GM12878 (cell line): ENCODE measurements at regions not wholly inside any gene's neighbourhood (a gene's known extent, or its start where the extent isn't known, plus 50 kb on each side); places are given as distances from the start of the nearest gene placed in this dataset.

Source experiments
- ATAC-seq: fragments of 200-7000 bp; cut with Tn5 transposase; 3 replicates; pipeline ENCODE4 v1.9.1; 2020; ENCODE audit warnings: mild to moderate bottlenecking, moderate library complexity
- BruUV-seq: library from RNA; stranded (reverse); fragments of 400-500 nt; replicated peaks from 2 replicates; lab custom pipeline; 2021; lab: Mats Ljungman, UMichigan
- CTCF ChIA-PET: fragments of 300-600 bp; sonication (Branson Sonifier 250); formaldehyde crosslinking; extraction: SDS; loops from one replicate; lab custom pipeline; 2021; ENCODE audit warnings: inconsistent platforms; lab: Yijun Ruan, JAX
- POLR2A ChIA-PET: fragments of 350-600 bp; formaldehyde crosslinking; extraction: SDS; loops from one replicate; lab custom pipeline; 2021; ENCODE audit warnings: inconsistent platforms; lab: Charles Lee
- RAD21 ChIA-PET: fragments of 300-600 bp; sonication (Branson Sonifier 250); formaldehyde crosslinking; loops from one replicate; lab custom pipeline; 2023; ENCODE audit warnings: antibody characterized with exemption; ENCODE audit not compliant: unreplicated experiment; lab: Charles Lee
- SMC1A ChIA-PET: fragments of 300-600 bp; sonication (Branson Sonifier 250); formaldehyde crosslinking; loops from one replicate; lab custom pipeline; 2023; ENCODE audit not compliant: unreplicated experiment, uncharacterized antibody; lab: Charles Lee
- DNase-seq: peaks from one replicate; pipeline ENCODE4 v3.0.0-alpha.2; 2011; ENCODE audit warnings: low read depth, low spot score
- FAIRE-seq: peaks from 3 replicates; lab custom pipeline; 2011; peaks lifted over from hg19 to GRCh38; lab: Jason Lieb, UNC
- H2AFZ ChIP-seq: 2 replicates; pipeline ENCODE4 v1.6.0; 2011; ENCODE audit warnings: low read depth, low read length, control low read depth; ENCODE audit not compliant: control insufficient read depth
- H3K27ac ChIP-seq: 2 replicates; pipeline ENCODE4 v1.5.1; 2011; ENCODE audit warnings: control low read depth; ENCODE audit not compliant: control insufficient read depth, insufficient read depth
- H3K27me3 ChIP-seq, 2 experiments: replicated peaks in 1 of 2; 2 replicates each; pipeline versions ENCODE4 v1.6.0 to v1.6.1; 2011; ENCODE audit warnings: low read length in 1 of 2; ENCODE audit not compliant: control insufficient read depth in 2 of 2, insufficient read depth in 2 of 2
- H3K36me3 ChIP-seq, 2 experiments: 2 replicates each; pipeline ENCODE4 v1.5.1; 2011; ENCODE audit warnings: low read length in 1 of 2; ENCODE audit not compliant: control insufficient read depth in 2 of 2, insufficient read depth in 2 of 2
- H3K4me1 ChIP-seq: 2 replicates; pipeline ENCODE4 v1.6.1; 2011; ENCODE audit warnings: mild to moderate bottlenecking, low read length, moderate library complexity, mixed read lengths; ENCODE audit not compliant: control insufficient read depth, insufficient read depth
- H3K4me2 ChIP-seq: 2 replicates; pipeline ENCODE4 v1.6.0; 2011; ENCODE audit warnings: control low read depth; ENCODE audit not compliant: control insufficient read depth, insufficient read depth
- H3K4me3 ChIP-seq: fragments of 200-600 bp; sonication (generic); 2 replicates; pipeline ENCODE4 v1.5.1; 2016
- H3K79me2 ChIP-seq: 2 replicates; pipeline ENCODE4 v1.6.0; 2011; ENCODE audit warnings: low read length; ENCODE audit not compliant: control insufficient read depth, insufficient read depth
- H3K9ac ChIP-seq: 2 replicates; pipeline ENCODE4 v1.8.0; 2011; ENCODE audit warnings: low read length, control low read depth, mixed read lengths; ENCODE audit not compliant: control insufficient read depth, insufficient read depth
- H3K9me3 ChIP-seq: replicated peaks from 3 replicates; pipeline ENCODE4 v1.5.1; 2011; ENCODE audit warnings: mild to moderate bottlenecking, low read length; ENCODE audit not compliant: control insufficient read depth, insufficient read depth
- H4K20me1 ChIP-seq: 2 replicates; pipeline ENCODE4 v1.6.0; 2011; ENCODE audit not compliant: control insufficient read depth, insufficient read depth
- ASH2L ChIP-seq: fragments of 300-600, 200-600 bp; sonication (generic); IDR thresholded peaks from 2 replicates; pipeline ENCODE4 v1.6.1; 2017; ENCODE audit warnings: low read depth, mild to moderate bottlenecking, borderline replicate concordance
- BACH1 ChIP-seq: fragments of 450-650 bp; IDR thresholded peaks from 2 replicates; pipeline ENCODE4 v1.6.1; 2017; ENCODE audit warnings: mild to moderate bottlenecking, borderline replicate concordance
- CREM ChIP-seq: IDR thresholded peaks from 2 replicates; pipeline ENCODE4 v1.6.1; 2014; ENCODE audit warnings: antibody characterized with exemption, low read depth
- NFXL1 ChIP-seq: fragments of 450-650 bp; IDR thresholded peaks from 2 replicates; pipeline ENCODE4 v1.6.1; 2017; ENCODE audit warnings: antibody characterized with exemption, mild to moderate bottlenecking, borderline replicate concordance
- PML ChIP-seq: IDR thresholded peaks from 2 replicates; pipeline ENCODE4 v1.6.1; 2012; ENCODE audit warnings: low read length, inconsistent platforms
- POU2F2 ChIP-seq: IDR thresholded peaks from 3 replicates; pipeline ENCODE4 v1.6.1; 2011; ENCODE audit warnings: low read depth, mild to moderate bottlenecking, low read length, borderline replicate concordance
- SMARCA5 ChIP-seq: fragments of 450-650 bp; IDR thresholded peaks from 2 replicates; pipeline ENCODE4 v1.6.1; 2017; ENCODE audit warnings: mild to moderate bottlenecking
- SP1 ChIP-seq: IDR thresholded peaks from one replicate; pipeline ENCODE4 v1.6.1; 2011; ENCODE audit warnings: low read depth, low read length
- SPI1 ChIP-seq: IDR thresholded peaks from 2 replicates; pipeline ENCODE4 v1.6.1; 2011; ENCODE audit warnings: low read depth, mild to moderate bottlenecking, low read length, moderate library complexity, borderline replicate concordance; ENCODE audit not compliant: insufficient read depth
- ZNF217 ChIP-seq: fragments of 450-650 bp; IDR thresholded peaks from 2 replicates; pipeline ENCODE4 v1.6.1; 2017; ENCODE audit warnings: antibody characterized with exemption, mild to moderate bottlenecking
- WGBS: methylation state at CpG from one replicate; pipeline ENCODE4 v1.1.6; 2016; ENCODE audit warnings: low lambda C conversion rate; ENCODE audit not compliant: insufficient replicate concordance, insufficient coverage; ENCODE audit errors: missing lambda C conversion rate; 5-methylcytosine and 5-hydroxymethylcytosine counted together
- in situ Hi-C: fragments of 300-500 bp; cut with MboI; formaldehyde crosslinking; loops from 9 replicates; pipeline ENCODE4 v1.14.3; 2018; ENCODE audit warnings: mixed read lengths
- intact Hi-C: fragments of 100-400 bp; cut with micrococcal nuclease; formaldehyde crosslinking; loops from one replicate; pipeline ENCODE4 v1.14.2; 2022; ENCODE audit not compliant: unreplicated experiment
- TF ChIP-seq, protein P1 (sequence below): fragments of 450-650 bp; IDR thresholded peaks from 2 replicates; pipeline ENCODE4 v1.6.1; 2017; ENCODE audit warnings: mild to moderate bottlenecking
- TF ChIP-seq, protein P2 (sequence below): fragments of 450-650 bp; IDR thresholded peaks from 2 replicates; pipeline ENCODE4 v1.6.1; 2018; ENCODE audit warnings: mild to moderate bottlenecking, low read depth, moderate library complexity; ENCODE audit not compliant: partially characterized antibody
- TF ChIP-seq, protein P3 (sequence below): fragments of 450-650 bp; formaldehyde crosslinking; IDR thresholded peaks from 2 replicates; pipeline ENCODE4 v1.5.0; 2022; ENCODE audit warnings: mild to moderate bottlenecking, missing genetic modification characterization

- TF ChIP-seq, protein P1, sequence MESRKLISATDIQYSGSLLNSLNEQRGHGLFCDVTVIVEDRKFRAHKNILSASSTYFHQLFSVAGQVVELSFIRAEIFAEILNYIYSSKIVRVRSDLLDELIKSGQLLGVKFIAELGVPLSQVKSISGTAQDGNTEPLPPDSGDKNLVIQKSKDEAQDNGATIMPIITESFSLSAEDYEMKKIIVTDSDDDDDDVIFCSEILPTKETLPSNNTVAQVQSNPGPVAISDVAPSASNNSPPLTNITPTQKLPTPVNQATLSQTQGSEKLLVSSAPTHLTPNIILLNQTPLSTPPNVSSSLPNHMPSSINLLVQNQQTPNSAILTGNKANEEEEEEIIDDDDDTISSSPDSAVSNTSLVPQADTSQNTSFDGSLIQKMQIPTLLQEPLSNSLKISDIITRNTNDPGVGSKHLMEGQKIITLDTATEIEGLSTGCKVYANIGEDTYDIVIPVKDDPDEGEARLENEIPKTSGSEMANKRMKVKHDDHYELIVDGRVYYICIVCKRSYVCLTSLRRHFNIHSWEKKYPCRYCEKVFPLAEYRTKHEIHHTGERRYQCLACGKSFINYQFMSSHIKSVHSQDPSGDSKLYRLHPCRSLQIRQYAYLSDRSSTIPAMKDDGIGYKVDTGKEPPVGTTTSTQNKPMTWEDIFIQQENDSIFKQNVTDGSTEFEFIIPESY: no peak
- TF ChIP-seq ZNF217: no peak
These were observed 396.8 kb upstream of the RASGRP1 start (continued) for GRCh38 chr15:38961456-38961855.

GRCh38 chr15:38961931-38962330 is 397.3 kb upstream of the RASGRP1 start:
- no peaks in the 10 kb centered on the region for H3K9me3 ChIP-seq
- H3K79me2 ChIP-seq: no peaks in the 10 kb centered on the region
- no peak for DNase-seq
- no peak overlapping the region for H3K9ac ChIP-seq
- intact Hi-C loops (no loop called here), in situ Hi-C loops (no loop called here)
- 64% methylated on average over 2 of the region's 2 CpGs for WGBS
- ChIA-PET RAD21 (no interaction called here), CTCF (no interaction called here), SMC1A (no interaction called here), POLR2A (no interaction called here)
- no peak overlapping the region for H3K4me3 ChIP-seq
- no peaks in the 10 kb centered on the region for H3K27me3 ChIP-seq
- no peak for FAIRE-seq
- no peaks in the 10 kb centered on the region for H3K4me1 ChIP-seq
- H3K27ac ChIP-seq: no peak overlapping the region
- no peak overlapping the region for H3K4me2 ChIP-seq
- H4K20me1 ChIP-seq: no peaks in the 10 kb centered on the region
- ATAC-seq: no peak
- no peak overlapping the region for H2AFZ ChIP-seq
- no peaks in the 10 kb centered on the region for H3K36me3 ChIP-seq
- BruUV-seq: no TSS peak
- TF ChIP-seq ASH2L (no peak), BACH1 (no peak), SPI1 (no peak), CREM (no peak), NFXL1 (no peak), PML (no peak), SMARCA5 (no peak), POU2F2 (no peak), SP1 (no peak)
- TF ChIP-seq, protein P2, sequence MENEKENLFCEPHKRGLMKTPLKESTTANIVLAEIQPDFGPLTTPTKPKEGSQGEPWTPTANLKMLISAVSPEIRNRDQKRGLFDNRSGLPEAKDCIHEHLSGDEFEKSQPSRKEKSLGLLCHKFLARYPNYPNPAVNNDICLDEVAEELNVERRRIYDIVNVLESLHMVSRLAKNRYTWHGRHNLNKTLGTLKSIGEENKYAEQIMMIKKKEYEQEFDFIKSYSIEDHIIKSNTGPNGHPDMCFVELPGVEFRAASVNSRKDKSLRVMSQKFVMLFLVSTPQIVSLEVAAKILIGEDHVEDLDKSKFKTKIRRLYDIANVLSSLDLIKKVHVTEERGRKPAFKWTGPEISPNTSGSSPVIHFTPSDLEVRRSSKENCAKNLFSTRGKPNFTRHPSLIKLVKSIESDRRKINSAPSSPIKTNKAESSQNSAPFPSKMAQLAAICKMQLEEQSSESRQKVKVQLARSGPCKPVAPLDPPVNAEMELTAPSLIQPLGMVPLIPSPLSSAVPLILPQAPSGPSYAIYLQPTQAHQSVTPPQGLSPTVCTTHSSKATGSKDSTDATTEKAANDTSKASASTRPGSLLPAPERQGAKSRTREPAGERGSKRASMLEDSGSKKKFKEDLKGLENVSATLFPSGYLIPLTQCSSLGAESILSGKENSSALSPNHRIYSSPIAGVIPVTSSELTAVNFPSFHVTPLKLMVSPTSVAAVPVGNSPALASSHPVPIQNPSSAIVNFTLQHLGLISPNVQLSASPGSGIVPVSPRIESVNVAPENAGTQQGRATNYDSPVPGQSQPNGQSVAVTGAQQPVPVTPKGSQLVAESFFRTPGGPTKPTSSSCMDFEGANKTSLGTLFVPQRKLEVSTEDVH: no peak
- TF ChIP-seq, protein P3, sequence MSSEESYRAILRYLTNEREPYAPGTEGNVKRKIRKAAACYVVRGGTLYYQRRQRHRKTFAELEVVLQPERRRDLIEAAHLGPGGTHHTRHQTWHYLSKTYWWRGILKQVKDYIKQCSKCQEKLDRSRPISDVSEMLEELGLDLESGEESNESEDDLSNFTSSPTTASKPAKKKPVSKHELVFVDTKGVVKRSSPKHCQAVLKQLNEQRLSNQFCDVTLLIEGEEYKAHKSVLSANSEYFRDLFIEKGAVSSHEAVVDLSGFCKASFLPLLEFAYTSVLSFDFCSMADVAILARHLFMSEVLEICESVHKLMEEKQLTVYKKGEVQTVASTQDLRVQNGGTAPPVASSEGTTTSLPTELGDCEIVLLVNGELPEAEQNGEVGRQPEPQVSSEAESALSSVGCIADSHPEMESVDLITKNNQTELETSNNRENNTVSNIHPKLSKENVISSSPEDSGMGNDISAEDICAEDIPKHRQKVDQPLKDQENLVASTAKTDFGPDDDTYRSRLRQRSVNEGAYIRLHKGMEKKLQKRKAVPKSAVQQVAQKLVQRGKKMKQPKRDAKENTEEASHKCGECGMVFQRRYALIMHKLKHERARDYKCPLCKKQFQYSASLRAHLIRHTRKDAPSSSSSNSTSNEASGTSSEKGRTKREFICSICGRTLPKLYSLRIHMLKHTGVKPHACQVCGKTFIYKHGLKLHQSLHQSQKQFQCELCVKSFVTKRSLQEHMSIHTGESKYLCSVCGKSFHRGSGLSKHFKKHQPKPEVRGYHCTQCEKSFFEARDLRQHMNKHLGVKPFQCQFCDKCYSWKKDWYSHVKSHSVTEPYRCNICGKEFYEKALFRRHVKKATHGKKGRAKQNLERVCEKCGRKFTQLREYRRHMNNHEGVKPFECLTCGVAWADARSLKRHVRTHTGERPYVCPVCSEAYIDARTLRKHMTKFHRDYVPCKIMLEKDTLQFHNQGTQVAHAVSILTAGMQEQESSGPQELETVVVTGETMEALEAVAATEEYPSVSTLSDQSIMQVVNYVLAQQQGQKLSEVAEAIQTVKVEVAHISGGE (CRISPR knock-in tag): no peak
